Activated naive CD8-positive, alpha-beta T cell treated with anti-CD3 and anti-CD28 coated beads, Interleukin-2, amount 50 U/mL, for 24 hours (primary cell): ENCODE measurements at regions not wholly inside any gene's neighbourhood (a gene's known extent, or its start where the extent isn't known, plus 50 kb on each side); places are given as distances from the start of the nearest gene placed in this dataset.

Experiments
- ATAC-seq: fragments of 150-1000 bp; cut with Tn5 transposase; one replicate; pipeline ENCODE4 v1.10.0; 2021
- DNase-seq: peaks from one replicate; pipeline ENCODE4 v3.0.0; 2021
- H3K27ac Mint-ChIP-seq: one replicate; pipeline ENCODE4 v1.8.0; 2021; ENCODE audit warnings: mild to moderate bottlenecking, mixed read lengths
- H3K27me3 Mint-ChIP-seq: one replicate; pipeline ENCODE4 v1.8.0; 2021; ENCODE audit warnings: mixed read lengths
- H3K36me3 Mint-ChIP-seq: one replicate; pipeline ENCODE4 v1.8.0; 2021; ENCODE audit warnings: low read depth, mixed read lengths
- H3K4me1 Mint-ChIP-seq: one replicate; pipeline ENCODE4 v1.8.0; 2021; ENCODE audit warnings: mixed read lengths
- H3K4me3 Mint-ChIP-seq: one replicate; pipeline ENCODE4 v1.8.0; 2021; ENCODE audit warnings: mild to moderate bottlenecking, moderate library complexity, mixed read lengths
- H3K9me3 Mint-ChIP-seq: one replicate; pipeline ENCODE4 v1.8.0; 2021; ENCODE audit warnings: mixed read lengths

GRCh38 chr6:10276106-10276505 is 138.8 kb downstream of the TFAP2A start:
- DNase-seq, result no peak
- peaks cover 5% of the 10 kb centered on the region for H3K27me3 Mint-ChIP-seq
- H3K27ac Mint-ChIP-seq, result no peak overlapping the region
- no peak for ATAC-seq
- peaks cover 4% of the 10 kb centered on the region for H3K9me3 Mint-ChIP-seq
- H3K4me3 Mint-ChIP-seq, result no peak overlapping the region
- no peaks in the 10 kb centered on the region for H3K4me1 Mint-ChIP-seq
- no peaks in the 10 kb centered on the region for H3K36me3 Mint-ChIP-seq

GRCh38 chr6:10272591-10272990 is 142.3 kb downstream of the TFAP2A start:
- Mint-ChIP-seq H3K27me3 (peaks cover 17% of the 10 kb centered on the region), H3K9me3 (peaks cover 4% of the 10 kb centered on the region), H3K36me3 (no peaks in the 10 kb centered on the region), H3K27ac (no peak overlapping the region), H3K4me1 (no peaks in the 10 kb centered on the region), H3K4me3 (no peak overlapping the region)
- no peak for DNase-seq
- ATAC-seq, result no peak

GRCh38 chr6:10271982-10272381 is 142.9 kb downstream of the TFAP2A start:
- ATAC-seq (no peak), DNase-seq (no peak)
- Mint-ChIP-seq H3K4me1 (no peaks in the 10 kb centered on the region), H3K36me3 (no peaks in the 10 kb centered on the region), H3K4me3 (no peak overlapping the region), H3K9me3 (peaks cover 3% of the 10 kb centered on the region), H3K27me3 (peaks cover 17% of the 10 kb centered on the region), H3K27ac (no peak overlapping the region)

- no peak overlapping the region for H3K4me3 Mint-ChIP-seq
- H3K4me1 Mint-ChIP-seq, result no peaks in the 10 kb centered on the region
- H3K9me3 Mint-ChIP-seq, result no peaks in the 10 kb centered on the region
- peaks cover 26% of the 10 kb centered on the region for H3K27me3 Mint-ChIP-seq
- DNase-seq (no peak), ATAC-seq (no peak)
- H3K36me3 Mint-ChIP-seq, result no peaks in the 10 kb centered on the region
- no peak overlapping the region for H3K27ac Mint-ChIP-seq
These were observed 144.9 kb downstream of the TFAP2A start for GRCh38 chr6:10269814-10270472.

- no peaks in the 10 kb centered on the region for H3K4me1 Mint-ChIP-seq
- no peak for ATAC-seq
- H3K27ac Mint-ChIP-seq, result no peak overlapping the region
- H3K9me3 Mint-ChIP-seq, result no peaks in the 10 kb centered on the region
- H3K27me3 Mint-ChIP-seq, result peaks cover 26% of the 10 kb centered on the region
- H3K36me3 Mint-ChIP-seq, result no peaks in the 10 kb centered on the region
- DNase-seq, result no peak
- no peak overlapping the region for H3K4me3 Mint-ChIP-seq
These were observed 146.1 kb downstream of the TFAP2A start for GRCh38 chr6:10268611-10269310.

GRCh38 chr6:10268111-10268510 is 146.8 kb downstream of the TFAP2A start:
- H3K9me3 Mint-ChIP-seq, result no peaks in the 10 kb centered on the region
- H3K4me1 Mint-ChIP-seq, result no peaks in the 10 kb centered on the region
- DNase-seq, result no peak
- peaks cover 25% of the 10 kb centered on the region for H3K27me3 Mint-ChIP-seq
- no peaks in the 10 kb centered on the region for H3K36me3 Mint-ChIP-seq
- no peak for ATAC-seq
- H3K27ac Mint-ChIP-seq, result no peak overlapping the region
- H3K4me3 Mint-ChIP-seq, result no peak overlapping the region

- Mint-ChIP-seq H3K4me1 (no peaks in the 10 kb centered on the region), H3K27ac (peak overlapping the region; percentile 32), H3K27me3 (peaks cover 22% of the 10 kb centered on the region), H3K36me3 (no peaks in the 10 kb centered on the region), H3K9me3 (no peaks in the 10 kb centered on the region), H3K4me3 (no peak overlapping the region)
- ATAC-seq (no peak), DNase-seq (no peak)
These were observed 148.4 kb downstream of the TFAP2A start for GRCh38 chr6:10266462-10266861.

GRCh38 chr6:10266061-10266460 is 148.8 kb downstream of the TFAP2A start:
- no peak overlapping the region for H3K27ac Mint-ChIP-seq
- no peak overlapping the region for H3K4me3 Mint-ChIP-seq
- ATAC-seq (no peak), DNase-seq (no peak)
- H3K9me3 Mint-ChIP-seq, result no peaks in the 10 kb centered on the region
- no peaks in the 10 kb centered on the region for H3K4me1 Mint-ChIP-seq
- no peaks in the 10 kb centered on the region for H3K36me3 Mint-ChIP-seq
- peaks cover 22% of the 10 kb centered on the region for H3K27me3 Mint-ChIP-seq

- Mint-ChIP-seq H3K9me3 (no peaks in the 10 kb centered on the region), H3K4me1 (no peaks in the 10 kb centered on the region), H3K4me3 (no peak overlapping the region), H3K36me3 (no peaks in the 10 kb centered on the region), H3K27ac (no peak overlapping the region), H3K27me3 (peaks cover 9% of the 10 kb centered on the region)
- ATAC-seq, result no peak
- DNase-seq, result no peak
These were observed 152.4 kb downstream of the TFAP2A start for GRCh38 chr6:10262505-10262904.

GRCh38 chr6:10259671-10260070 is 155.2 kb downstream of the TFAP2A start:
- Mint-ChIP-seq H3K4me1 (no peaks in the 10 kb centered on the region), H3K9me3 (peaks cover 7% of the 10 kb centered on the region), H3K4me3 (no peak overlapping the region), H3K36me3 (no peaks in the 10 kb centered on the region), H3K27me3 (no peaks in the 10 kb centered on the region), H3K27ac (no peak overlapping the region)
- DNase-seq, result no peak
- ATAC-seq, result no peak

- no peak for ATAC-seq
- no peaks in the 10 kb centered on the region for H3K36me3 Mint-ChIP-seq
- no peak overlapping the region for H3K27ac Mint-ChIP-seq
- H3K9me3 Mint-ChIP-seq, result peaks cover 7% of the 10 kb centered on the region
- no peaks in the 10 kb centered on the region for H3K4me1 Mint-ChIP-seq
- H3K4me3 Mint-ChIP-seq, result no peak overlapping the region
- DNase-seq, result no peak
- no peaks in the 10 kb centered on the region for H3K27me3 Mint-ChIP-seq
These were observed 156.5 kb downstream of the TFAP2A start for GRCh38 chr6:10258341-10258740.

GRCh38 chr6:10256113-10256690 is 158.7 kb downstream of the TFAP2A start:
- Mint-ChIP-seq H3K4me3 (no peak overlapping the region), H3K36me3 (no peaks in the 10 kb centered on the region), H3K27ac (no peak overlapping the region), H3K9me3 (peaks cover 7% of the 10 kb centered on the region), H3K4me1 (no peaks in the 10 kb centered on the region), H3K27me3 (no peaks in the 10 kb centered on the region)
- ATAC-seq (no peak), DNase-seq (no peak)

- H3K4me1 Mint-ChIP-seq, result no peaks in the 10 kb centered on the region
- DNase-seq (no peak), ATAC-seq (no peak)
- H3K27ac Mint-ChIP-seq, result no peak overlapping the region
- H3K4me3 Mint-ChIP-seq, result no peak overlapping the region
- H3K36me3 Mint-ChIP-seq, result no peaks in the 10 kb centered on the region
- no peaks in the 10 kb centered on the region for H3K9me3 Mint-ChIP-seq
- peaks cover 2% of the 10 kb centered on the region for H3K27me3 Mint-ChIP-seq
These were observed 164.1 kb downstream of the TFAP2A start for GRCh38 chr6:10250655-10251220.

GRCh38 chr6:10248378-10248843 is 166.5 kb downstream of the TFAP2A start:
- Mint-ChIP-seq H3K4me3 (no peak overlapping the region), H3K4me1 (no peaks in the 10 kb centered on the region)

More at GRCh38 chr6:10248378-10248843, 166.5 kb downstream of the TFAP2A start:
- no peaks in the 10 kb centered on the region for H3K9me3 Mint-ChIP-seq
- no peak for ATAC-seq
- no peak overlapping the region for H3K27ac Mint-ChIP-seq
- H3K36me3 Mint-ChIP-seq, result no peaks in the 10 kb centered on the region
- DNase-seq, result no peak
- peaks cover 2% of the 10 kb centered on the region for H3K27me3 Mint-ChIP-seq
